GM23248 (cell line): ENCODE measurements at regions not wholly inside any gene's neighbourhood (a gene's known extent, or its start where the extent isn't known, plus 50 kb on each side); places are given as distances from the start of the nearest gene placed in this dataset.

Source experiments
- EZH2 ChIP-seq: fragments of 200-600 bp; sonication (generic); IDR thresholded peaks from 2 replicates; pipeline ENCODE4 v1.6.1; 2018; ENCODE audit warnings: antibody characterized with exemption, mild to moderate bottlenecking; ENCODE audit not compliant: insufficient read depth, poor library complexity, severe bottlenecking
- EZH2phosphoT487 ChIP-seq: fragments of 200-600 bp; sonication (generic); IDR thresholded peaks from 2 replicates; pipeline ENCODE4 v1.6.1; 2018; ENCODE audit warnings: antibody characterized with exemption, moderate library complexity, mild to moderate bottlenecking, low read depth; ENCODE audit not compliant: insufficient read depth

DNA sequence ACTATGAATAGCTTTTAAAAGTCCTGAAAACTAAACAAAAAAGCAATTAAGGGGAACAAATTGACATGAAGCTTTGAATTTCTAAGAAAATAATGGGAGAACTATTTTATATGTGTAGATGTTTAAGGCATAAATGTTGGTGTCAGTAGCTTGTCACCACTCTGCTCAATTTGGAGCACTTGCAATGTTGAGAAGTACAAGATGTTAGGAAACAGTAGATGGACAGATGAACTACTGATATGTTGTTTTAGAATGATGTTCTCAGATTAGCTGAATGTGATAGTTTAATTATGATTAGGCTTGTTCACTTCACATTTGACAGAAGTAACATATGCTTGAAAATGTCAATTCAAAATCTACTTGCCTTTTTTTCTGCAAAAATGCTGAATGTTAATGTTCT is 525.7 kb upstream of the IGFBP7 start:
- TF ChIP-seq EZH2 (no peak), EZH2phosphoT487 (no peak)
